HG03108 (cell line): ENCODE measurements at regions not wholly inside any gene's neighbourhood (a gene's known extent, or its start where the extent isn't known, plus 50 kb on each side); places are given as distances from the start of the nearest gene placed in this dataset.

Experiments used
- ATAC-seq: cut with Tn5 transposase; IDR thresholded peaks from one replicate; pipeline ENCODE4 v1.9.1; 2021; ENCODE audit warnings: moderate library complexity; ENCODE audit not compliant: unreplicated experiment

DNA sequence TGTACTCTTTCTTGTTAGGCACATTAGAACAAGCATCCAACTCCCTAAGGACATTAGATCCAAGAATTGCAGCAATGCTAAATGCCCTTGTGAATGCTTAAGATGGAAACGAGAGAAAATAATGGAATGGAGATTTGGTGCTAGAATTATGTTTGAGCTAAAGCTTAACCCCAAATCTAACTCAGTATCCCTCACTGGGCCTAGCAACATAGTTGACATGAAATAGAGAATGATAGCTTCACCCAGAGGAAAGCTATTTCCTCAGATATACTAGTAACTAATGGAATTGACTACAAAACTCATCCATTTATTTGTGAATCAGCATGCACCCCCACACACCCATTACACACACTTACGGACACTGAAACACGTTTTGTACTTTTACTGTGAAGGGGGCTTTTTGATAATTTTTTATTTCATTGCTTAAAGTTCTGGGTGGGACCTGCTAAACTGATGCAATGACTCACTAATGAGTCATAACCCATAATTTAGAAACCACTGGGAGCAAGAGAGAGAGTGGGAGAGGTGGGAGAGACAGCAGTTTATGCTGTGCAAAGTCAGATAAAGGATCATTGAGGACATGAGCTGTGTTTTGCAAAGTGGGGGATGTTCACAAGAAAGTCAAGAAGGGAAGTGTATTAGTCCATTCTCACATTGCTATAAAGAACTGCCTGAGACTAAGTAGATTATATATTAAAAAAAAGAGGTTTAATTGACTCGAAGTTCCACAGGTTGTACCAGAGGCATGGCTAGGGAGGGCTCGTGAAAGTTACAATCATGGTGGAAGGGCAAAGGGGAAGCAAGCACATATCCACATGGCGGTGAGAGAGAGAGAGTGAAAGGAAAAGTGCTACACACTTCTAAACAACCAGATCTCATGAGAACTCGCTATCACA is 382.7 kb downstream of the SFMBT2 start:
- ATAC-seq, result no peak

DNA sequence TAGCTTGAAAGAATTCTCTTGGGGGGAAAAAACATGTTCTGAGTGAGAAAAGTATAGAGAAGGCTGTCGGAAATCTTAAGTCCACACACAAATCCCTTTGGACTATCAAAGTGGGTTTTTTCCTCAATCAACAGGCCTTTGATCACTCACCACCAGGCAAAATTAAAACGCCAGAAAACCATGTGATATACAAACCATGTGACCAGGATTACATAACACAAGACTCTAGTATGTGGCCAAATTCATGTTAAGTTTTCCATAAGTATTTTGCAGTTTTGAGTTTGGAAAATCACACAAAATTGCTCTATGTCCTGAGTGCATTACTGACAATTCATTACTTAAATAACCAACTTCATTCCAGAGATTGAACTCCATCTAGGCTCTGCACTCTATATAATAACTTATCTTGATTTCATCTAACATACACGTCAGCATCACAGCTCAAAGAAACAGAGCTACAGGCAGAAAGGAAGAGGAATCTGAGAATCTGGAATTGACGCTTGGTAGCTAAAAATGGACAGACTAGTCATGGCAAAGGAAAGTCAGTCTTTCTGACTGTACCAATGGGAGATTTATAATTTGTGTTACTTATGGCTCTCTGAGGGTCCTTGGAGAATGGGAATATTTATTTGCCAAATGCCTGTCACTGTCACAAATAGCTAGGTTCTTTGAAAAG is 383.5 kb downstream of the SFMBT2 start:
- ATAC-seq, result no peak

DNA sequence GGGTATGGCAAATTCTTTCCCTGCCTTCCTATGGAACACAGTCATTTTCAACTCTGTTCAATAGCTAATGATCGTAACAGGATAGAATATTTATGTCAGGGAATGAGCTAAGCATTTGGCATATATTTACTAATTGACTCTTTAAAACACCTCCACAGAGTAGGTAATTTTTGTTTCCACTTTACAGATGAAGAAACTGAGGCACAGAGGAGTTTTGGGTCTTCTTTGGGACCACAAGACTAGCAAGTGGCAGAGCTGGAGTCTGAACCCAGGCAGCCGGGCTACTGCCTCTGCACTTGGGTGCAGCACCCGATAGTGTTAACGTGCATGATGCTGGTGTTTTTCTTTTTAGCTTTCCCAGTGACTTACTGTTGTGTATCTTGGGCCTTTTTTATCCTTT is 384.0 kb downstream of the SFMBT2 start:
- no peak for ATAC-seq

DNA sequence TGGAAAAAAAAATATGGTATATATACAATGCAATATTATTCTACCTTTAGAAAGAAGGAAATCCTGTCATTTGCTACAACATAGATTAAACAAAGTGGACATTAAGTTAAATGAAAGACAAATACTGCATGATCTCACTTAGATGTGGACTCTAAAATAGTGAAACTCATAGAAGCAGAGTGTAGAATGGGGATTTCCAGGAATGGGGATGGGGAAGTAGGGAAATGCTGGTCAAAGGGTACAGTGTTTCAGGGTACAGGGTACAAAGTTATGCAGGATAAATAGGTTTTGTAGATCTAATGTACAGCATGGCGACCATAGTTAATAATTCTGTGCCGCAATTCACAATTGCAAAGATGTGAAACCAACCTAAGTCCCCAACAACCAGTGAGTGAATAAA is 385.5 kb downstream of the SFMBT2 start:
- no peak for ATAC-seq

DNA sequence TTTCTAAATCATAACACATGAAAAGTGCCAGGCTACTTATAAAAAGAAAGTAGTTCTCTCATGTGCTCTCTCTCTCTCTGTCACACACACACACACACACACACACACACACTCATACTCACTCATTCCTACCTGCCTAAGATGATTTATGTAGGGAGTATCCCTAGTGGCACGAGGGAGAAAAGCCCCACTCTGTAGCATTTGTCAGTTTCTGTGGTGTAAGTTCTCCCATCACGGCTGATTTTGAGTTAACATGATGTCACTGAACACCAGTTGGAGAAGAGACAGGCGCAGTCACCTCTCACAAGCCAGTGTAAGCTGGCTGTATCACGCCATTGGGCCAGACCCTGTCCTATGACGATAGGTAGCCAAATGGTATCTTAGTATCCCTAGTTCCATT is 395.4 kb downstream of the SFMBT2 start:
- ATAC-seq, result no peak

DNA sequence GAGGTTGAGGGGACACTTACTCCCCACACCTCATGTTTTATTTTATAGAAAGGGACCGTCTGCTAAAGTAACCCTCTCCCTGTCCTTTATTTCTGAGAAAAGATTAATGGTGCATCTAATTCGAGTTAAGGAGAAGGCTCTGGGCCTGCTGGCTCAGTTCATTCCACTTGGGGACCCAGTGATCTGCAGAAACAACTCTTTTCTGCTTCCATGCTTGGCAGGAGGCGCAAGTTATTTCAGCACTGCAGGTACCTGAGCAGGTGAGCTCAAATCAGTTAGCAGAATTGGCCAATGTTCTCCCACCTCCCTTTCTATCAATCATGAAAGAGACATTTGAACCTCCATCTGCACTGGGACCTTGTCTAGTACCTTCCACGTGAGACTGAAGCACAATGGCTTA is 396.1 kb downstream of the SFMBT2 start:
- no peak for ATAC-seq

DNA sequence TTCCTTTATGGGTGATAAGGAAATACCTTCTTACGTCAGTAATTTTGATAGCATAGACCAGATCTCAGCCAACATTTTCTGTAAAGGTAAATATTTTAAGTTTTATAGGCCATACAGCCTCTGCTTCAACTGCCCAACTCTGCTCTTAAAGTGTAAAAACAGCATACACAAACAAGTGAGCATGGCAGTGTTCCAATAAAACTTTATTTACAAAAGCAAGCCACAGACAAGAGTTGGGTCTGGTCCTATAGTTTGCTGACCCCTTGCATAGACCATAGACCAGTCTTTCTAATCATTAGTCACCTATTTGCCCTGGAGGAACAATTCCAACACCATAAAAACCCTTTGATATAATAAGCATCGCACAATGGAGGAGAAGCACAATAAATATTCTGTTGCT is 398.8 kb downstream of the SFMBT2 start:
- ATAC-seq, result no peak

DNA sequence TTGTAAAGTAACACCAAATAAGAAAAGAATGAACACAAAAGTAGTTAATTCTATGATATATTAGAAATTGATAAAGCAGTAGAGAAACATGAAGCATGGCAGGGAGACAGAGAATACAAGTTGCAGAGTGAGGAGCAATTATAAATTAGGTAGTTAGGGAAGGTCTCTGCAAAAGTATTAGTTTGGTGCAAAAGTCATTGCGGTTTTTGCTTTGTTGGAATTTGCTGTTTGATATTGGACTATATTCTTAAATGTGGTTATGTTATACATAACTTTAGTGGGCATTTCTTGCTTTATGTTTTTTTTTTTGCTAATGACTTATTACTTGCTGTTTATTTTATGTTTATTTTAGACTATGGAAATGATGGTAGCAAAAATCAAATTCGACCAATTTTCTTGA is 402.2 kb downstream of the SFMBT2 start:
- no peak for ATAC-seq

DNA sequence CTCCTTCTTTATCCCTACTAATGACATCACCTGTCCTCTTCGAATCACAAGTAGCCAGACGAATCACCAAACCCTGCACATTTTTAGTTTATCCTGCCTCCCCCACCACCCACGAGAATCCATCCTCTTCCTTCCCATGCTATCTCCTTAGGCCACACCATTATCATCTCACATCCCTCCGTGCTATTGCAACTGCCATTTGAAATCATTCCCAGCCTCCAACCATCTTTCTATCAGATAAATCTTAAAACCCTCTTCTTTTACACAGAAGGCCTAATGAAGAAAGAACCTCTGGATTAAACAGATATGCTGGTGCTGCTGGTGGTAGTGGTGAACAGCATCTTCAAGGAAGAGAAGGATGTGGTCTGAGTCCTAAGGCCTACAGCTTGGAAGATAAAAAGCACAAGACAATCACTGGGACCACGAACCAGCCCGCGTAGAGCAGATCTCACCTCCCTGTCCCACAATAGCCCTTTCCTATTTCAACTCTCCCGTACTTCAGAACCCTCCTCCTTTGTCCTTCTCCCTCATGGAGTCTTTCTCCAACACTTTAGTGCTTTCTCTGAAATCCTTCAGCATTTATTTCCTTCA is 403.1 kb downstream of the SFMBT2 start:
- no peak for ATAC-seq

DNA sequence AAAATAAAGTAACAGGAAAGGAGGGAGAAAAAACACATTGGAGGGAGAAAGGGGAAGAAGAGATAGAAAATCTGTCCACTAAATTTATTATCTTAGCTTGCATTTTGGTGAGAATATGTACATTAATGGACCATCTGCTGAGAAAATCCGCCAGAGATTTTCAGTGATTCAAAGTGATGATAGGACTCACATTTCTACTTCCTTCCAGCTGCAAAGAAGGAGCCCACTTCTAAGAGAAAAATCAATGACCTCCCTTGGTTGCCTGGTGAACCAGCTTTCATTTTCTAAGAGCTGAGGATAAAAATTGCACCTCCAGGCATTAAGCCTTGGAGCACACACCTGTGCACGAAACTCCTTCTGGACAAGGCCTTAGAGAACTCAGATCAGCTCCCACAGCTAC is 404.3 kb downstream of the SFMBT2 start:
- no peak for ATAC-seq

DNA sequence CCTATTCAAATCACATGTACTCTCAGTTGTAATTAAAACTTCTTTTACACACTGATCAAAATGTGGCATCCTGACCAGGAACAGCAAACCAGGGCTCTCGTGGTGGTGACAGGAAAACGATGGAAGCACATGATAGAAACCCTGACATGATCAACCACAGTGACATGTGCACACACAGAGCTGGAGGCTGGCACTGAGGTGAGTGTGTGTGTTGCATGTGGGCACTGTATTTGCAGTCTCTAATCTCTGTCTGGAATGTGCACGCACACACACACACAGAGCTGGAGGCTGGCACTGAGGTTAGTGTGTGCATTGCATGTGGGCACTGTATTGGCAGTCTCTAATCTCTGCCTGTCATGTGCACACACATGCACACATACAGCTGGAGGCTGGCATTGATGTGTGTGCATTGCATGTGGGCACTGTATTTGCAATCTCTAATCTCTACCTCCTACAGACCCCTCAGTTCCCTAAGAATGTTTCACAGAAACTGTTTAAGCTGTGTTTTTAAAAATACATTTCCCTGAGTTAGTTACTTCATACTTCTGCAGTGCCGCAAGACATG is 406.9 kb downstream of the SFMBT2 start:
- no peak for ATAC-seq

DNA sequence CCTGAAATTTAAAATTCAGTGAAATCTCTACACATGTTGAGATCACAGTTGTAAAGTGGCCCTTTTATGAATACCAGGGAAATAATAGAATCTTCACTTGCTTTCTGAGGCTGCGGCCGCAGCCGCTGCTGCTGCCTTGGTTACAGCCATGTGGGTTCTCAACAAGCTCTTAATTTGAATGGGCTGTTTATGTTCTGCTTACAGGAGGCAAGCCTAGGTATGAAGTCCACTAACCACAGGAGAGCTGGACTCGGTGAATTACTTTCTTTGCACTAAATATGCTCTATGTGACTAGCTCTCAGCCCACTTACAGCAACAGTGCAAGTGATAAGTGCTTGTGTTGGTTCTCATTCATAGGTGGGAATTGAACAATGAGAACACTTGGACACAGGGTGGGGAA is 410.8 kb downstream of the SFMBT2 start:
- ATAC-seq, result no peak

DNA sequence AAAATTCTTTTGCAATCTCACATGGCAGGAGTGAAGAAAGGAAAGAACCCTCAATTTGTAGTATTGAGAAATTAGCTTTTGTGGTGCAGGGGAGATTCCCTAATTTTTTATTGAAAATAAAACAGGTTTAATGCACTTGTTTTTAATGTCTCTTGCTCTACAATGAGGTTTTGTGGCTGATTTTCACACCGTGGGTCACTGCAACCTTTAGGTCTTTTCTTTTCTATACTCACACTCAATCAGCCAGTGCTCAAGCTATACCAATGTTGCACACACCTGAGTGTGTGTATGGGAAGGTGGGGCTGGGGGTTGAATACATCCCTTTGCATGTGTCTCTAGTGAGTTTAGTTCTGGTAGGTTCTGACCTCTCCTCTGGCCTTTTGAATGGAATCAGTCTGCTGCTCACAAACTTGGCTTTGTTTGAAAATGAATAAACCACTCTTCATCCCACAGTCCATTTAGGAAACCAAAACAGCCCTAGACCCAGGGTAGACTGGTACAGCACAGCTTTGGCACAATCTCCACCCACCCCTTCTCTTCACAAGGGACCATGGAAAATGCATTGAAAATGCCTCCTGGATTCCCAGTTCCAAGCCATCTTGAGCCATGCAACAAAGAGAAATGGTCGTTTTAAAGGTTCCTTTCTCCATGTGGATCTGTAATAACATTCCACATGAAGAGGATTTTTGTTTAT is 411.5 kb downstream of the SFMBT2 start:
- no peak for ATAC-seq

DNA sequence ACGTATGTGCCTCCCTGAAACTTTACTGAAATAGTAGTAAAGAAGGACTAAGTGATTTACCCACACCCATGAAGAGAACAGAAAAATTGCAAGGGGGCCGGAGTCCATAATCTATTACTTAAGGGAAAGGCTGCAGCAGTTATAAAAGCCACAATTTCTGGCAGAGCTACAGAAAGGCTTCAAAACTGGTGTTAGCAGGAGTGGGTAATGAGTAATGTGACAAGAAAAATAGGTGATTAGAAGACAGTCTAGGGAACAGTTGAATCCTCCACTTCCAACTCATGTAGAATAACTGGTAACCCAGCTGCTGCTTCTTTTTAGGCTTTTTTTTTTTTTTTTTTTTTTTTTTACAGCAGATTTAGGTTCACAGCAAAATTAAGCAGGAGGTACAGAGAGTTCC is 413.3 kb downstream of the SFMBT2 start:
- no peak for ATAC-seq

DNA sequence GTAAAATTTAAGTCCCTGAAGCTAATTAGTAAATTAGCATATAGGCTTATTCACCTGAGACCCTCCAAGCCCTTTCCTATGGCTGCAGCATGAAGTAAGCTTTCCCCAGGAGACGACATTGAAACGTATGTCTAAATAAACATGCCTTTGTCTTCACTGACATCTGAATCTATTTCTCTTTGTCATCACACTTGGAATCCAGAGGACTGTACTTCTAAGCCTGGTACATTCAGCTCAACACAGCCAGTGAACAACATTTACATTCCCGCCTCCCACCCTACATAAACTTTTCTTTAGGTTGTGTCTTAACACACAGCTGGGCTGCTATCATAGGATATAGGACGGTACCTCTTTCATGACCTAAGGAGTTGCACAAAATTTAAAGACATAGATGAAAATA is 414.4 kb downstream of the SFMBT2 start:
- ATAC-seq, result no peak

DNA sequence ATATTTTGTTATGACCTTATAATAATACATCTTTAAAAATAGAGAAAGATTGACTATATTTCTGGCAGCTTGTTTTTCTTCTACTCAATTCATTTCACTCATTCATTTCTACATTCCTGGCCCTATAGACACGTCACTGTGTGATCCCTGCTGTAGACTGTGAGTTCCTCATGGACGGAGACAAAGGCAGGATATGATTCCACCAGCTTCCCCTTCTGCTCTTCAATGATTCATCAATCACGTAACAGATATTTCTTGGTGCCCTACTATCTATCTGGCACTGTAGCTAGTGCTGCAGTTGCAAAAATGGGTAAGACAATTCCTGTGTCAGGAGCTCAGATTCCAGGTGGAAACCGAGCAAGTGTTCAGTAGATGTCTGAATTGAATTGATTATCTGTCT is 415.0 kb downstream of the SFMBT2 start:
- ATAC-seq, result no peak

DNA sequence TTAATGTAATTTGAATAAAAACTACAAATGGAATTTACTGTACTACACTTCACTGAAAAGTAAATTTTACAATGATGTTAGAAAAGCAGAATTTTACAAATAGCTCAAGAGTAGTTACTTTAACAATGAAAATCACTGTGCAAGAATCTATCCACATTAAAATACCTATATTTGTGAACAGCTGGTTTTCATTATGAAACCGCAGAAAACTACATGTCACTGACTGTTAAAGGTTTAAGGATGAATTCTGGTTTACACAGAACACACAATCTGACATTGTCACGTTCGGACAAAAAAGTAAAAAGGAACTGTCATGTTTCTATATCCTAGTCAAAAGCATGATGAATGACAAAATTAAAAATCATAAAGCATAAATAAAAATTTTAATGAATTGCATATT is 415.3 kb upstream of the PRKCQ start:
- ATAC-seq, result no peak

DNA sequence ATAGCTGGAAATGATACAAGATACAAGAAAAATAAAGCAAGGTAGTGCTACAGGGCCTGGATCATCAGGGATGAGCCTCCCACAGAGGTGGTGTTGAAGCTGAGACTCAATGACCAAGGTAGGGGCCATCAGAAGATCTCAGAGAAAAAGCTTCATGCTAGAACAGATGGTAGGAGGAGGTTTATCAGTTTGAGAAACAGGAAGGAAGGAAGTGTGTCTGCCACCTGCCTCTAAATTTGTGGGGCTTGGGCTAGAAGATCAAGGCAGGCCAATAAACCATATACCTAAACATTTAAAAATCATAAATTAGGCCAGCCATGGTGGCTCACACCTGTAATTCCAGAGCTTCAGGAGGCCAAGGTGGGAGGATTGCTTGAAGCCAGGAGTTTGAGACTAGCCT is 410.8 kb upstream of the PRKCQ start:
- no peak for ATAC-seq

DNA sequence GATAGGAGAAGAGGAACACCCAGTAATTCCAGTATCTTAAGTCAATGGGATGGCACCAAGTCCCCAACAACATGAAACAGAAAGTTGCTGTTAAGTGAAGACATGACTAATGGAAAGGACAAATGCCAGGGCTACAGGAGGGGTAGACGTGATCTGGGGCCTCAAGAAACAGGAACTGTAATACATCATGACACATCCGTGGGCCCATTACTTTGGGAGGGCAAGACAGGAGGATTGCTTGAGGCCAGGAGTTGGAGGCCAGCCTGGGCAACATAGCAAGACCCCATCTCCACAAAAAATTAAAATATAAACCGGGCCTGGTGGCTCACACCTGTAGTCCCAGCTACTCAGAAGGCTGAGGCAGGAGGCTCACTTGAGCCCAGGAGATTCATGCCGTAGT is 408.6 kb upstream of the PRKCQ start:
- no peak for ATAC-seq

DNA sequence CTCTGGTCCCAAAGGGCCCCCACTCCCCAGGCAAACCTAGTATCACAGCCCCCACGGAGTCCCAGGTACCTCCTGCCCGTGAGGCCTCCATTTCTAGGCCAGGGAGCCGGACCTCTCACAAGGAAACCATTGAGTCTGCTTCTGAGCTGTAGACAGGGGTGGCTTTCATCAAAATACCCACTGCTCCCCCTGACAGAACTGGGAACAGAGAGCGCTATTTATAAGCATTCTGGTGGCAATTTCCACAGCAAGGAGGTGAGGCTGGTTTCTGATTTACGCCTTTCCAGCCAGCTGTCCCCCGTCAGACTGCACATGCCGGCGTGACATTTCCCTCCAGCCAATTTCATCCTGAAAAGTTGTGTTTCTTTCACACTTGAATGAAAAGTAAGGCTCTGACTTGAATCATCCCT is 407.5 kb upstream of the PRKCQ start:
- no peak for ATAC-seq

DNA sequence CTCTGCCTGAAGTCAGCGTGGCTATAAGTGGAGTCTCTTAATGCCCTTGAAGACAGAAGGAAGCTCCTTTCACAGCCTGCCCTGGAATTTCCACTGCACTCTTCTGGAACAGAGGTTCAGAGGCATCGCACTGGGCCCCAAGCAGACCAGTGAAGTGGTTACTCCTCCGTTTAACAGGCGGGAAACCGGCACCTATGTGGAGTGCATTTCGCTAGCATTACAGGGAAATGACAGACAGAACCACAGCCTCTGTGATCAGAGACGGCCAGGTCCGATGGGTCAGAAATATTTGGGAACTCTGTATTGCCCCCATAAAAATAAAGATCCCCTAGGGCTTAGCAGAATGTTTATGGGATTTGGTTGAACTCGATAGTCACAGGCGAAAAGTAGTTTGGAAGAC is 406.9 kb upstream of the PRKCQ start:
- ATAC-seq, result no peak
